HG03460 (cell line): ENCODE measurements at regions not wholly inside any gene's neighbourhood (a gene's known extent, or its start where the extent isn't known, plus 50 kb on each side); places are given as distances from the start of the nearest gene placed in this dataset.

Experiments used
- ATAC-seq: cut with Tn5 transposase; IDR thresholded peaks from one replicate; pipeline ENCODE4 v1.9.1; 2021; ENCODE audit not compliant: unreplicated experiment

GRCh38 chr21:18937337-18937736, 533.8 kb upstream of the TMPRSS15 start:
- ATAC-seq = no peak

DNA sequence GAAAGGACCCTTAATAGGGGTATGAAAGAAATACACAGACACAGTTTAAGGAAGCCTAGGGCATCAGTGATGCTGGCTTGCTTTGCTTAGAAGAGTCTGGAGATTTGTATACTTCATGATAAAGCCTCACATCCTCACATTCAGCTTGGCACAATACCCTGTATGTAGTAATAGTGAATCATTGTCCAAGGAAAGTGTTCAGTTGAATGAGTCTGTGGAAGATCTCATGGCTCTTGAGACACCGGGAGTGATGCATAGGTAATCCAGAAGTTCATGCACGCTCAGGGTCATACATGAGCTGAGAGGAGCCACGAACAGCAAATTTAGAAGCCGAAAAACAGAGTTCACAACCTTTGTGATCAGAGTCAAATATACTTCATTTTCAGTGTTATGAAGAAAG, 537.2 kb upstream of the TMPRSS15 start:
- ATAC-seq = no peak

DNA sequence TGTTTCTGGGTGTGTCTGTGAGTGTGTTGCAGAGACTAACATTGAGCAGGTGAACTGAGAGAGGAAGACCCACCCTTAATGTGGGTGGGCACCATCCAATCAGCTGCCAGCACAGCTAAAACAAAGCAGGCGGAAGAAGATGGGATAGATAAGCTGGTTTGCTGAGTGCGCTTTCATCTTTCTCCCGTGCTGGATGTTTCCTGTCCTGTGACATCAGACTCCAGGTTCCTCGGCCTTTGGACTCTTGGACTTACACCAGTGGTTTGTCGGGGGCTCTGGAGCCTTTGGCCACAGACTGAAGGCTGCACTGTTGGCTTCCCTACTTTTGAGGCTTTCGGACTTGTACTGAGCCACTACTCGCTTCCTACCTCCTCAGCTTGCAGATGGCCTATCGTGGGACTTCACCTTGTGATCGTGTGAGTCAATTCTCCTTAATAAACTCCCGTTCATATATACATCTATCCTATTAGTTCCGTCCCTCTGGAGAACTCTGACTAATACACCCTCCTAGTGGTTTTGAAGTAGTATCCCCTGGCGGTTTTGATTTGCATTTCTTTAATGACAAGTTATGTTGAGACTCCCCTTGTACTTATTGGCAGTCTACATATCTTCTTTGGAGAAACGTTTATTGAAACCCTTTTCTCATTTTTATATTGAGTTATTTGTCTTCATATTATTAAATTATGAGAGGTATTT, 546.6 kb upstream of the TMPRSS15 start:
- ATAC-seq = no peak

GRCh38 chr21:18951271-18952038, 547.9 kb upstream of the TMPRSS15 start:
- ATAC-seq = no peak

- no peak for ATAC-seq
These were observed 550.9 kb upstream of the TMPRSS15 start for GRCh38 chr21:18954441-18954844.

DNA sequence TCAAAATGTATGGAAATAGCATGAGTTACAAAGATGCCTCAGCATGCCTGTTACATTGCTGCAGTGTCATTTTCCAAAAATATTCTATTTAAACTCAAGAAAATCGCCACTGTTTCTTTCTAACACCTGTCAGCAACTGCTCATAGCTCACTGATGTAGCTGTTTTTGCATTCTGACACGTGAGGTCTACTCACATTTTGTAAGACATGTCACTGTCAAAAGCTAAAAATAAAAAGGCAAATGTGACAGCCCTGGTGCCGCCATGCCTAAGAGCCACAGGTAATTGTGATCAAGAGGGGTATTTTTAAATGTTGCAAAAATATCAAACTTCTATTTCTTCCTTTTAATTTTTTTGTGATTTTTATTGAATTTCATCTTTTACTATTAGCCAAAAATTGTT, 556.2 kb upstream of the TMPRSS15 start:
- ATAC-seq = no peak

- no peak for ATAC-seq
These were observed 556.7 kb upstream of the TMPRSS15 start for GRCh38 chr21:18960306-18960705.

- no peak for ATAC-seq
These were observed 566.8 kb upstream of the TMPRSS15 start for GRCh38 chr21:18970416-18970815.

DNA sequence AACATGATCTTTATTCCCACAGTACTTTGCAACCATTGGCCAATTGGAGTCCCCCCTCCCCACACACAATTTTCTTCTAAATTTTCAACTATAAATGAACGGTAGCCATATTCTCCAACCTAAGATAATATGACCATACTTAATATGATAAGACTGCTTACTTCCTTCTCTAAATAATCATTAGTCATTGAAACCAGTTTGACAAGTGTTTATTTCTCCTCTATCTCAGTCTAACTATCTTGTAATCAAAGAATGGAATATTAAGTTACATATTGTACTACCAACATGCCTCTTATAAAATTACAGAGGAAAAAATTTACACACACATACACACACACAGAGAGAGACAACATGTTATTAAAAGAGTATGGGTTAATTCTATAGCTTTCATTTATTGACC, 567.4 kb upstream of the TMPRSS15 start:
- ATAC-seq = no peak

GRCh38 chr21:18985584-18985983, 582.0 kb upstream of the TMPRSS15 start:
- no peak for ATAC-seq

- ATAC-seq = no peak
These were observed 582.6 kb upstream of the TMPRSS15 start for GRCh38 chr21:18986197-18986596.

- ATAC-seq = no peak
These were observed 584.0 kb upstream of the TMPRSS15 start for GRCh38 chr21:18987520-18988026.

DNA sequence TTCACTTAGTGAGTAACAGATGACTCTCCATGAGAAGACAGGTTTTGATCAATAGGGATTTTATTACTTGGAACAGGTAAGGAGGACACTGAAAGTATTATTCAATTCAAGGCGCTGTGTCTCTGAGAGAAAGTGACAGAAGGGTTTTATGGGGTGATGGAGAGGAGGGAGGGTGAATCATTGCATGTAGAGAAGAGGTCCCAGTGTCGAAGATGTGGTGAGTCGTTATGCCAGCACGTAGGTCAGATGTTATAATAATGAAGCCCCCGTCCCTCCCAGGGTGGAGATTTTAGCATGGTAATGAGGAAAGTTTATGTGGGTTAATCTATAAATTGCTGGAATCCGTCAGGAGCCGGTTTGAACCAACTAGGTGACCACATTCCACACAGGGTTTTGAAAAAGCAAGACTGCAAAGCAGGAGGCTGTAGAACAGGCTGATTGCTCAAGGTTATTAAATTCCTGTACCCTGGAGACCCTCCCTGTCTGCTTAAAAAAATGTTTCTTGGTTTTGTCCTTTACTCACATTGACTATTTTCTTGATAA, 586.4 kb upstream of the TMPRSS15 start:
- no peak for ATAC-seq

GRCh38 chr21:18991846-18992245, 588.3 kb upstream of the TMPRSS15 start:
- no peak for ATAC-seq

GRCh38 chr21:19010251-19010650, 606.7 kb upstream of the TMPRSS15 start:
- no peak for ATAC-seq

DNA sequence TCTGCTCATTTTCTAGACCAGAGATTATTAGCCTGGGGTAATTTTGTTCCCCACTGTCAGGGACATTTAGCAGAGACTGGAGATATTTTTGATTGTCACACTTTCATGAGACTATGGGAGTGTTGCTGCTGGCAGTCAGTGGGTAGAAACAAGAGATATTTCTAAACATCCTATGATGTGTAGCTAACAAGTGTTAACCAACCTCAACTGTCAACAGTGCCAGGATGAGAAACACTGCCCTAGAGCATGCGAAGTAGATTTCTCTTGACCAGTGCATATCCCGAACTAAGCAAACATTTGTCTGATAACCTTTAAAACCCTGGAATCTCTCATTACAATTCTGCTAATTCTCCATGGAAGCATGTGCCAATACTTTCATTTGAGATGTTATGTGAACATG, 607.4 kb upstream of the TMPRSS15 start:
- ATAC-seq = no peak

DNA sequence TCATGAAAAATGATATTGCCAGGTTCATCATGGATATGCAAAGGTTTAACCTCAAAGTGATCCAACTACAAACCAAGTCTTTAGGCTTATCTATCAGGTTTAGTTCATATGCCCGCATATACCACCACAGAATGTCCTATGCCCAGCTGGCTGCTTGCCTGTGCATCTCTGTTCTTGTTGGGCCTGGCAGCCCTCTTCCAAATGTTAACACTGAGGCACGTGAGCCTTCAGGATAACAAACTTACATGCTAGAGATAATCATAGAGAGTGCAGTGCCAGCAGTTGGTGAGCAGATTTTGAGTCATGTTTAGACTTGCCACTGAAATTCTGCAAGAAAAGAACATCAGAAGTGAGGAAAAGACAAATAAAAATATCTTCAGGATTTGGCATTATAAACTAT, 607.9 kb upstream of the TMPRSS15 start:
- ATAC-seq = no peak

GRCh38 chr21:19013916-19014315, 610.3 kb upstream of the TMPRSS15 start:
- ATAC-seq = no peak

- no peak for ATAC-seq
These were observed 614.9 kb upstream of the TMPRSS15 start for GRCh38 chr21:19018529-19018928.

- ATAC-seq = no peak
These were observed 619.4 kb upstream of the TMPRSS15 start for GRCh38 chr21:19022978-19023377.

DNA sequence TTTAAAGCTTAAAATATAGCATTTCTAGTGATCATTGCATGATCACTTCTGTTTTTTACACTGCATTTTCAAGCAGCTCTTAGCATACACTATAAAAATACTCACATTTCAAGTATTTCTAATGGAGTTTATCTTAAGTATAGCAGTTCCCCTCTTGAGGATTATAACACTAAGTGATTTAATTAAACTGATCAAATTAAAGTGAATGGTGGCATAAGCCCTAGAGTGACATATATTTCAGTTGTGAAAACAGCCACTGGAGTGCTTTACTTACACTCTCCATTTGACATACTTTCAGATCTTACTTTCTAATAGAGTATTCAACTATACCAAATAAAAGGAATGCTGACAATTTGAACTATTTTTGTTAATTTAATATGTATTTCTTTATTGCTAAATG, 623.3 kb upstream of the TMPRSS15 start:
- ATAC-seq = no peak

DNA sequence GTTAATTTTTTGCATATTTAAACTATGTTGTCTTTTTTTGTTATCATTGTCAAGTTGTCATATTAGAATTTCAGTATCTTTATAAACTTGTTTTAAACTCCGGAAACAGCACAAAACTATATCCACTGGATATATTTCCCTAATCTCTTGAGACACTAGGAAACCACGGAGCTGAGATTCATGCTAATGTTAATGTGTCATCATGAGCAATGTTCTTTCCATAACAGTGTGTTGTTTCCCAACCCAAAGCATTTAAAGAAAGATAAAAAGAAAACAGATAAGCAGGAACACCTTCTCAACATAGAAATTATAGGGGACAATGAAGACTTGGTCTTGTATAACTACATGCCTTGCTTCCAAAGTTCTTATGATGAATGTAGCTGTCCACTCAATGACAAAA, 626.2 kb upstream of the TMPRSS15 start:
- no peak for ATAC-seq
